ENCODE measurements at regions not wholly inside any gene's neighbourhood (a gene's known extent, or its start where the extent isn't known, plus 50 kb on each side); places are given as distances from the start of the nearest gene placed in this dataset.
A peak's percentile ranks its signal among the peaks of the same experiment; 100 is the strongest.
"Not testable (repeated sequence)": the region's sequence is repeated elsewhere in the genome, so short reads cannot be mapped to it uniquely, and the experiment has no call there.

DNA sequence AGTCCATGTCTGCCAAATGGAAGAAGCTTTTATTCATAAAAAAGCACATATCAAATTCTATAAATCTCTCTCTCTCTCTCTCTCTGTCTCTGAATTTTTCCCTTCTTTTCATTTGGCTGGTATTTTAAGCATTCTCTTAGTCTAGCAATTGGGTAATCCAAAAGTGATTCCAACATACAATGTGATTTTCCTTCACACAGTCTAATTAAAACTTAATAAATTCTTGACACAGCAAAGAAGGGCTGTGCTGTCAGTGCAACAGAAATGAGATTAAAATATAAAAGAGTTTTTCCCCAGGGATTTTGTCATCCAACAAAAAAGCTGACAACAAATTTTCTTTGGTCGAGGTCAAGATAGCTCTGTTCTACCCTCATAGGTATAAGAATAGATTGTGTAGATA lies 216.9 kb downstream of the CENPC start:
- no peak for DNase-seq

DNA sequence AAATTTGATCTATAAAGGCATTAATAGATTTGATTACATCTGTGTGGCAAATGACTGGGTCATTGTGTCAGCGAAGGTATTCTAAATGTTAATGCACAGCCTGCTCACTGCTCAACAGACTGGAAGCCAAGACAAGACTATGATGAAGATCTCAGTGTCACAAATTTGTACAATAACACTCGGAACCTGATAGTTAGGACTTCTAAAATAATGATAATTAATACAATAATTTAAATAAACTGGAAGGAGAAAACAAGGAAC lies 217.4 kb downstream of the CENPC start:
- DNase-seq, result no peak

GRCh38 chr4:67327245-67328017 lies 217.9 kb downstream of the CENPC start:
- peak; percentile 58 for DNase-seq

DNA sequence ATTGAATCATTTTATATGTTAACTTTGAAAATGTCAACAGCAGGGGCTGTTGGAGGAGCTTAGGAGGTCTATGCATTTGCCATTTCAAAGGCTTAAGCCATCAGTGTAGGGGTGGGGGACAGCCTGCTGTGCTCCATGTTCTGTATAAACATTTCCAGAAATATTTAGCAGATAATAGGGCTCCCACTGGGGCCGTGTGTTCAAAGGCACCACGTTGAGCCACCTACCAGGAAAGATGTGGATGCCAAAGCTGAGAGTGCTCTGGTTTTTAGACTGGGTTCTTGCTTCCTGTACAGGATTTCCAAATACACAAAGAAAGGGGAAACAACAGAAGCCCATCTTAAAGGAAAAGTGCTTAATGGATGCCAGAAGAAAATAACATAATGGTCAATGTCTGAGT lies 219.5 kb downstream of the CENPC start:
- no peak for DNase-seq

DNA sequence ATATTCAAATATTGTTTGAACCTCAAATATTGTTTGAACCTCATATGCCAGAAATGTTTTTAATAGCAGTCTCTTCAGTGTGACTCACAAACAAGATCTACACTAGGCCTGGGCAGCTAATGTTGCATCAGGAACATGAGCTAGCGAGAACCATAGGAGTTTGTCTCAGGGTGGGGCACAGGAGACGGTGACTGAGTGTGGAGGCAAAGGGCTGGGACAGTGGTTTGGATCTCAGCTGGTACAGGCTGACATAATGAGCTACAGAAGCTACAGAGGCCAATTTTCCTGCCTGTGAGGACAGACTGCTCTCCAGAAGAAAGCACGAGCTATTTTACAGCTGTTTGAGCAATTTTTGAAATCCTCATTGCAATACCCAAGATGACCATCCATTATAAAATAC lies 224.7 kb downstream of the CENPC start:
- DNase-seq, result peak; percentile 6

DNA sequence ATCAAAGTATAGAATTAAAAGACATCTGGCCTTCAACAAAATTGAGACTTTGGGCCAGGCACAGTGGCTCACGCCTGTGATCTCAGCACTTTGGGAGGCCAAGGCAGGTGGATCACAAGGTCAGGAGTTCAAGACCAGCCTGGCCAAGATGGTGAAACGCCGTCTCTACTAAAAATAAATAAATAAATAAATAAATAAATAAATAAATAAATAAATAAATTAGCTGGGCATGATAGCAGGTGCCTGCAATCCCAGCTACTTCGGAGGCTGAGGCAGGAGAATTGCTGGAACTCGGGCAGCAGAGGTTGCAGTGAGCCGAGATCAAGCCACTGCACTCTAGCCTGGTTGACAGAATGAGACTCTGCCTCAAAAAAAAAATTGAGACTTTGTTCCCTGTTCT lies 225.7 kb downstream of the CENPC start:
- DNase-seq, result not testable (repeated sequence)

GRCh38 chr4:67300497-67301185 lies 244.7 kb downstream of the CENPC start:
- DNase-seq, result not testable (repeated sequence)

GRCh38 chr4:67292636-67293035 lies 252.7 kb downstream of the CENPC start:
- DNase-seq, result no peak

DNA sequence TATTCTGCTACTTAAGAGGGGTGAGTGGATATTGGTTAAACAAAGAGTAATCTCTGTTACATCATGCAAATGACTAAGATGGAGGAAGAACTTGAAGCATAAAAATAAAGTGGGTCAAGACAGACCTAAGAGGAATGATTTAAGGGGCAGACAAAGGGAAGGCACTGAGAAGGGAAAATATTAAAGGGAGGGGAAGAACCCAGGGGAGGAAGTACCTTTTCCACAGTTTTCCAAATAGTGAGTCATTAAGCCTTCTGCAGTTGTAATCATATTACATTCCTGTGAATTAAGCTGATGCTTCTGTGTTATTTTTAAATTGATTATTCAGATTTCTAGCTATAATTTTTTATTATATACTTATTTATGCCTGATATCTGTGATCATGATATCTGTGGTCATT lies 253.3 kb downstream of the CENPC start:
- peak; percentile 7 for DNase-seq

DNA sequence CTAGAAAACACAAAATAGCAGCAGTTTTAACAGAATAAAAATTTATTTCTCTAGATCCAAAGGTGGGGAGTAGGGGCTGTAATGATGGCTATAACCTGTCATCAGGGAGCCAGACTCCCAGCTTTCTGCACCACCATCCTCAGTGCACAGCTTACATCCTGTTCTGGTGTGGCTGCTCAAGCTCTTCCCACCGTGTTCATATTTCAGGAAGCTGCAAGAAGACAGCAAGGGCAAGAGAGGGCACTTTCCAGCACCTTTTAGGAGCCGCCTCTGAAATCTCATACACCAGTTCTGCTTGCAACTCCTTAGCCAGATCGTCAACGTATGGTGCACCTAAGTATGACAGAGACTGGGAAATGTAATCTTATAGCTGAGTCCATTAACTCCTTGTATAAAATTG lies 253.7 kb downstream of the CENPC start:
- DNase-seq, result no peak

DNA sequence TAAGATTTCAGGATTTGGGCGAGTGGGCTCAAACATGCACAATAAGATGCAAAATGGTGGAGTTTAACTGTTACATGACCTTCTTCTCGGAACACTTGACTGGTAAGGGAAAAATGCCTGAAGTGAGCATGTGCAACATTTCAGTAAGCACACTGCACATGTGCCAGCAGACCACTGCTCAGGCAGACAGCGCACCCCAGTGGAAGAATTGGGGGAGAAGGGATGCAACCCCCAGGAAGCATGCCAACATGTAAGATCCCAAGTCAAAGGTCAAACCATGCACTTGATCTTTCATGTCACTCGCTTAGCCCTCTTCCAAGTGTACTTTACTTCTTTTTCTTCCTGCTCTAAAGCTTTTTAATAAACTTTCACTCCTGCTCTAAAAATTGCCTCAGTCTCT lies 256.3 kb downstream of the CENPC start:
- peak; percentile 27 for DNase-seq

GRCh38 chr4:67286724-67287123 lies 258.6 kb downstream of the CENPC start:
- DNase-seq, result no peak

GRCh38 chr4:67282749-67283148 lies 262.6 kb downstream of the CENPC start:
- no peak for DNase-seq

GRCh38 chr4:67275179-67275750 lies 270.0 kb downstream of the CENPC start:
- DNase-seq, result no peak

DNA sequence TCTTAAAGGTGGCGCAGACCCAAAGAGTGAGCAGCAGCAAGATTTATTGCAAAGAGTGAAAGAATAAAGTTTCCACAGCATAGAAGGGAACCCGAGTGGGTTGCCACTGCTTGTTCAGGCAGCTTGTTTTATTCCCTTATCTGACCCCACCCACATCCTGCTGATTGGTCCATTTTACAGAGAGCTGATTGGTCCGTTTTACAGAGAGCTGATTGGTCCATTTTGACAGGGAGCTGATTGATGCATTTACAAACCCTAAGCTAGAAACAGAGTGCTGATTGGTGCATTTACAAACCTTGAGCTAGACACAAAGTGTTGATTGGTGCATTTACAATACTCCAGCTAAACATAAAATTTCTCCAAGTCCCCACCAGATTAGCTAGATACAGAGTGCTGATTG lies 270.6 kb downstream of the CENPC start:
- DNase-seq, result not testable (repeated sequence)

GRCh38 chr4:67273666-67274065 lies 271.6 kb downstream of the CENPC start:
- DNase-seq, result no peak

GRCh38 chr4:67261971-67262370 lies 283.3 kb downstream of the CENPC start:
- no peak for DNase-seq

- no peak for DNase-seq
These were observed 288.8 kb downstream of the CENPC start for GRCh38 chr4:67256388-67257043.

DNA sequence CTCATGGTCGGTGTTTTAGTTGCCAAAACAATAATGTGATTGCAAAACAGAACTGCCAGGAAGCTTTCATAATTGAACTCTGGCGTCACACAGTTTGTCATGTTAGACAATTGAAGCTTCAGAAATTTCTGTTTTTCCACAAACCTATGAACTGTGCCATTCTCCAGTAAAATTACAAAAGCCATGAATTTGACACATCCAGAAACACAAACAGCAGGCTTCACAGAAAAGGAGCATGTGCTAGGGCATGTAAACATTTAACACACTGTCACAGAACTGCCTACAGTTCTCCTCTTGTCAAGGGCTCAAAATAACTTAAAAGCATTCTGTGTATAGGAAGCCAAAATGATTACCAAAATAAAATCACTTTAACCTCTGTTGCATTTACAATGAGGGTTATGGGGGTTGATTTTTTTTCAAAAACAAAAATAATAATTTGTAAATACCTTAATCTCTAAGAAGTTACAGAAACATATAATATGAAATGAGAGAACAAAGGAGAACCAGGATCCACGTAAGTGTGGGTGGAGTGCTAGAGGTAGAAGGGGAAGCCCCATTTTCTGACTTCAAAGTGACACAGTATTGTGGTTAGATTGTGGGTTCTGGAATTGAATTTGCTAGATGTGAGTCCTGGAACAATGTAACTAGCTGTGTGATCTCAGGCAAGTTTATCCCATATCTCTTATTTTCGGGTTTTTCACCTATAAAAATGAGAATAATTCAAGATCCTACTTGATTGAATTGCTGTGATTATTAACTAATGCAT lies 295.0 kb downstream of the CENPC start:
- DNase-seq, result no peak

DNA sequence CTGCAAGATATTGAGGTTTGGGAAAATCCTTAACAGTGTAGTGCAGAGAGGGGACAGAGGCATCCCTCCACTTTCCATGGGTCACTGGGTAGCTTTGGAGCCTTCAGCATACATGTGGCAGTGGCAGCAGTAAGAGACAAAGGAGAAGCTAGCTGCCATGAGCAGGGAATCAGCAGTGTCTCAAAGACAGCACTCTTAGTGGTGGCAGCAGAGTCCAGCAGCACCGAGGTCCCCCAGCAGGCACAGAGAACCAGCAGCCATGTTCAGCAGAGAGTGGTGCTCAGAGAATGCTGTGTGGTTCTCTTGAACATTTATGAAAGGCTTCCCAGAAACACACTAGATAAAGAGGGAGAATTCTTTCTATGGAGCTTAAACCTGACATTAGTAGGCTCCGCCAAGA lies 308.5 kb downstream of the CENPC start:
- no peak for DNase-seq

- no peak for DNase-seq
These were observed 309.0 kb downstream of the CENPC start for GRCh38 chr4:67236318-67236717.

DNA sequence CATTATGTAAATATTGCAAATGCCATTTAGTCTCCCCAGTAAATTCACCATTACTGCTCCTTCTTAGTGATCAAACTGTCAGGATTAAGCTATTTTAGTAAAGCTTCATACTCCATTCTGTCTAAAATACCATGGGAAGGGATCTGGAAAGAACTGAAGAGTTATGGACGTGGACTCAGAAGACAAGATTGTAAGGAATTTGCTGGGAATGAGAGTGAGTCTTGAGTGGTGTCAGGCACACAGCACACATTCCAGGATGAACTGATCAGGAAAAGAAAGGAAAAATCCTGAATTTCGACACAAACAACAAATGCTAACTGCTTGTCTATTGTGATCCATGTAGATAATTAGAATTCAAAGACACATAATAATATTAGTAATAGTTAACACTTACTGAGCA lies 311.0 kb downstream of the CENPC start:
- peak; percentile 90 for DNase-seq

DNA sequence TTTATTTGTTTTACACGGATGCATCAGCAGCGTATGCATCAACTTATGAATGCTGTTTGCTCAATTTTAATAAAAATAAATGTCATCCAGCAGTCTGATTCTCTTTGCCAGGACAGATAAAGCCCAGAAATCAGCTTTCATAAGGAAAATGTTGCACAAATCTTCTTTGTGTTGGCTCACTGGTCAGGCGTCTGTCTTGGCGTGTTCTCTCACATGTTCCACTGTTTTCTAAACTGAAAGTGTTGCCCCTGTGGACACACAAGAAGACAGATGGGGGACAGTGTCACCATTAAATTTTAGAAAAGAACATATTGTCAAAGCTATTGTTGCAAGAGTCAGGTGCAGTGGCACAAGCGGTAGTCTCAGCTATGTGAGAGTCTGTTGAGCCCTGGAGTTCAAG lies 316.2 kb downstream of the CENPC start:
- DNase-seq, result no peak

All from fibroblast of skin of back (primary cell).